ENCODE measurements at regions not wholly inside any gene's neighbourhood (a gene's known extent, or its start where the extent isn't known, plus 50 kb on each side); places are given as distances from the start of the nearest gene placed in this dataset.

DNA sequence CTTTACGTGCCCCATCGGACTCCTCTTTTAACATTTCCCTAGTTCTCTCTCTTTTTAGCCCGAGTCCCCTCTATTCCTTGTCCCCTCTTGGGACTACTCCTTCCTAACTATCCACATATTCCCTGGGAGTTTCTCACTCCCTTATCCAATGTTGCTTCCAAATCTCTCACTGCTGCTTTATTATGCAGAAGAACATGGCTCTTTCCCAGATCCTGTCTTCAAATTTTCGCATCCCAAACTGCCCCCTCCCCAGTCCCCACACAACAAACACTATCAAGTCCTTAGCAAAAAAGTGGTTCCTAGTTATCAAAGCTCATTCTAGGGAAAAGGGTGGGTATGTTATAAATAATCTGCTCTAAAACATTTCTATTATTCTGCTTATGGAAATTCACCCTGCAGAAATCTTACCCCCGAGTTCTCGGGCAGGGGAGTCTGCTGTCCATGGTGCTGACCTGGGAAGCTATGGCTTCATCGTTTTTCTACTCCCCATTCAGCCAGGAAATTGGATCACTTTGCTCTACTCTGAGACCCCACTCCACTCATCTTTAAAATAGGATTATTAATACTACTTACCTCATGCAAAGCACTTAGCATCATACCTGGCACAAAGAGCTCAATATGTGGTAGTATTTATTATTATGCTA is 393.5 kb downstream of the BUD13 start (continued):
- TF ChIP-seq ZNF17 (CRISPR knock-in tag; IDR thresholded peaks at IDR 0.05) (no peak), IRF2 (CRISPR knock-in tag; IDR thresholded peaks at IDR 0.05) (peak; percentile 63; the same call in 1 of the 2 replicates), PPARG (CRISPR knock-in tag; conservative IDR thresholded peaks at IDR 0.05) (0 out of 2 replicates have a peak, but pooled peaks have one; percentile 53), ZNF276 (CRISPR knock-in tag; IDR thresholded peaks at IDR 0.05; ENCODE audit: low read depth) (no peak), POLR2AphosphoS5 (IDR thresholded peaks at IDR 0.05; ENCODE audit: low read depth, low read length) (no peak), CREB3 (CRISPR knock-in tag; IDR thresholded peaks at IDR 0.05) (peak; percentile 80; the same call in 1 of the 2 replicates), ZNF232 (CRISPR knock-in tag; IDR thresholded peaks at IDR 0.05; ENCODE audit: borderline replicate concordance) (peak; percentile 86; the same call in 1 of the 2 replicates), ZNF333 (CRISPR knock-in tag; IDR thresholded peaks at IDR 0.05; ENCODE audit: borderline replicate concordance) (no peak), ZNF7 (CRISPR knock-in tag; IDR thresholded peaks at IDR 0.05) (peak; percentile 41; the same call in 1 of the 2 replicates), CHD4 (IDR thresholded peaks at IDR 0.05; ENCODE audit: borderline replicate concordance, low read length) (no peak), SNRNP70 (IDR thresholded peaks at IDR 0.05; ENCODE audit: low read depth, low read length) (no peak), ZNF337 (CRISPR knock-in tag; IDR thresholded peaks at IDR 0.05; ENCODE audit: borderline replicate concordance, low read depth) (no peak), LRRFIP1 (CRISPR knock-in tag; conservative IDR thresholded peaks at IDR 0.05) (0 out of 2 replicates have a peak, but pooled peaks have one; percentile 74), HDAC1 (CRISPR knock-in tag; IDR thresholded peaks at IDR 0.05) (no peak), GATA4 (IDR thresholded peaks at IDR 0.05; ENCODE audit: borderline replicate concordance, low read depth) (no peak), AHR (CRISPR knock-in tag; IDR thresholded peaks at IDR 0.05) (0 out of 2 replicates have a peak, but pooled peaks have one; percentile 37)
- TF ChIP-seq, protein P1, sequence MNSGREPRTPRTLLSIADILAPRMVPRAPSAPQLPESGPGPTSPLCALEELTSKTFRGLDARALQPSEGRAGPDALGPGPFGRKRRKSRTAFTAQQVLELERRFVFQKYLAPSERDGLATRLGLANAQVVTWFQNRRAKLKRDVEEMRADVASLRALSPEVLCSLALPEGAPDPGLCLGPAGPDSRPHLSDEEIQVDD (CRISPR knock-in tag; IDR thresholded peaks at IDR 0.05; ENCODE audit: borderline replicate concordance), result no peak
- TF ChIP-seq, protein P2, sequence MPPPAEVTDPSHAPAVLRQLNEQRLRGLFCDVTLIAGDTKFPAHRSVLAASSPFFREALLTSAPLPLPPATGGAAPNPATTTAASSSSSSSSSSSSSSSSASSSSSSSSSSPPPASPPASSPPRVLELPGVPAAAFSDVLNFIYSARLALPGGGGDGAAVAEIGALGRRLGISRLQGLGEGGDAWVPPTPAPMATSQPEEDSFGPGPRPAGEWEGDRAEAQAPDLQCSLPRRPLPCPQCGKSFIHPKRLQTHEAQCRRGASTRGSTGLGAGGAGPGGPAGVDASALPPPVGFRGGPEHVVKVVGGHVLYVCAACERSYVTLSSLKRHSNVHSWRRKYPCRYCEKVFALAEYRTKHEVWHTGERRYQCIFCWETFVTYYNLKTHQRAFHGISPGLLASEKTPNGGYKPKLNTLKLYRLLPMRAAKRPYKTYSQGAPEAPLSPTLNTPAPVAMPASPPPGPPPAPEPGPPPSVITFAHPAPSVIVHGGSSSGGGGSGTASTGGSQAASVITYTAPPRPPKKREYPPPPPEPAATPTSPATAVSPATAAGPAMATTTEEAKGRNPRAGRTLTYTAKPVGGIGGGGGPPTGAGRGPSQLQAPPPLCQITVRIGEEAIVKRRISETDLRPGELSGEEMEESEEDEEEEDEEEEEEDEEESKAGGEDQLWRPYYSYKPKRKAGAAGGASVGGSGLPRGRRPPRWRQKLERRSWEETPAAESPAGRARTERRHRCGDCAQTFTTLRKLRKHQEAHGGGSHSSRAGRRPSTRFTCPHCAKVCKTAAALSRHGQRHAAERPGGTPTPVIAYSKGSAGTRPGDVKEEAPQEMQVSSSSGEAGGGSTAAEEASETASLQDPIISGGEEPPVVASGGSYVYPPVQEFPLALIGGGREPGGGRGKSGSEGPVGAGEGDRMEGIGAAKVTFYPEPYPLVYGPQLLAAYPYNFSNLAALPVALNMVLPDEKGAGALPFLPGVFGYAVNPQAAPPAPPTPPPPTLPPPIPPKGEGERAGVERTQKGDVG (CRISPR knock-in tag; IDR thresholded peaks at IDR 0.05; ENCODE audit: borderline replicate concordance), result no peak
- TF ChIP-seq, protein P3, sequence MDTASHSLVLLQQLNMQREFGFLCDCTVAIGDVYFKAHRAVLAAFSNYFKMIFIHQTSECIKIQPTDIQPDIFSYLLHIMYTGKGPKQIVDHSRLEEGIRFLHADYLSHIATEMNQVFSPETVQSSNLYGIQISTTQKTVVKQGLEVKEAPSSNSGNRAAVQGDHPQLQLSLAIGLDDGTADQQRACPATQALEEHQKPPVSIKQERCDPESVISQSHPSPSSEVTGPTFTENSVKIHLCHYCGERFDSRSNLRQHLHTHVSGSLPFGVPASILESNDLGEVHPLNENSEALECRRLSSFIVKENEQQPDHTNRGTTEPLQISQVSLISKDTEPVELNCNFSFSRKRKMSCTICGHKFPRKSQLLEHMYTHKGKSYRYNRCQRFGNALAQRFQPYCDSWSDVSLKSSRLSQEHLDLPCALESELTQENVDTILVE (CRISPR knock-in tag; IDR thresholded peaks at IDR 0.05), result peak; percentile 87; the same call in 1 of the 2 replicates

Measured in HepG2 (cell line).